ENCODE measurements at regions not wholly inside any gene's neighbourhood (a gene's known extent, or its start where the extent isn't known, plus 50 kb on each side); places are given as distances from the start of the nearest gene placed in this dataset.

DNA sequence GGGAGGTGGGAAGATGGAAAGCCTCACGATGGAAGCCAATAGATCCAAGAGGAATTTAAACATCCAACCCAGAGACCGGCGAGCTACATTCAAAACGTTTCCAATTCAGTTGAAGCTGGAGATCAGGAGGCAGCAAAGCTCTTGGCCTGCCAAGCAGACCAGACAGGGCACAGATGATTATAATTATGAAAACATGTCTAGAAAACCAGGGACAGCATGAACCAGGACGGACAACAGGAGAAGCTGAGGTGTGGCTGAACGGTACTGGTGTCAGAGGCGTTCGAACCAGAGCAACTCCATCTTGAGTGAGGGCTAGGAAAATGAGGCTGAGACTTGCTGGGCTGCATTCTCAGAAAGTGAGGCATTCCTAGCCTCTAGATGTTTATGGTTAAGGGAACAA, 102.2 kb upstream of the CCDC150 start:
- no peak for TF ChIP-seq EZH2 (IDR thresholded peaks at IDR 0.05; ENCODE audit: low read length, missing control alignments)
- TF ChIP-seq, protein P1, sequence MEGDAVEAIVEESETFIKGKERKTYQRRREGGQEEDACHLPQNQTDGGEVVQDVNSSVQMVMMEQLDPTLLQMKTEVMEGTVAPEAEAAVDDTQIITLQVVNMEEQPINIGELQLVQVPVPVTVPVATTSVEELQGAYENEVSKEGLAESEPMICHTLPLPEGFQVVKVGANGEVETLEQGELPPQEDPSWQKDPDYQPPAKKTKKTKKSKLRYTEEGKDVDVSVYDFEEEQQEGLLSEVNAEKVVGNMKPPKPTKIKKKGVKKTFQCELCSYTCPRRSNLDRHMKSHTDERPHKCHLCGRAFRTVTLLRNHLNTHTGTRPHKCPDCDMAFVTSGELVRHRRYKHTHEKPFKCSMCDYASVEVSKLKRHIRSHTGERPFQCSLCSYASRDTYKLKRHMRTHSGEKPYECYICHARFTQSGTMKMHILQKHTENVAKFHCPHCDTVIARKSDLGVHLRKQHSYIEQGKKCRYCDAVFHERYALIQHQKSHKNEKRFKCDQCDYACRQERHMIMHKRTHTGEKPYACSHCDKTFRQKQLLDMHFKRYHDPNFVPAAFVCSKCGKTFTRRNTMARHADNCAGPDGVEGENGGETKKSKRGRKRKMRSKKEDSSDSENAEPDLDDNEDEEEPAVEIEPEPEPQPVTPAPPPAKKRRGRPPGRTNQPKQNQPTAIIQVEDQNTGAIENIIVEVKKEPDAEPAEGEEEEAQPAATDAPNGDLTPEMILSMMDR (conservative IDR thresholded peaks at IDR 0.05 in 1 of 2, IDR thresholded peaks at IDR 0.05 in 1 of 2; ENCODE audit: low read depth in 1 of 2, low read length in 2 of 2) = no peak
- Histone ChIP-seq H3K9me3 (ENCODE audit: control insufficient read depth, insufficient read depth, low read depth, low read length) (no peaks in the 10 kb centered on the region), H3K9ac (ENCODE audit: insufficient read depth, low read length) (no peak overlapping the region), H3K79me2 (ENCODE audit: control insufficient read depth, insufficient read depth, low read length) (no peaks in the 10 kb centered on the region), H3K27ac (ENCODE audit: insufficient read depth, low read length) (no peak overlapping the region), H2AFZ (ENCODE audit: low read length) (no peak overlapping the region), H3K4me3 (replicated peaks in 1 of 4; ENCODE audit: control extremely low read depth in 1 of 4, insufficient read depth in 1 of 4, low read depth in 3 of 4, low read length in 4 of 4) (no peak overlapping the region), H3K4me1 (ENCODE audit: control insufficient read depth, extremely low read depth, insufficient read depth, low read length) (no peaks in the 10 kb centered on the region), H4K20me1 (ENCODE audit: control insufficient read depth, extremely low read depth, insufficient read depth, low read length) (no peaks in the 10 kb centered on the region), H3K36me3 (ENCODE audit: control insufficient read depth, insufficient read depth, low read length) (no peaks in the 10 kb centered on the region), H3K27me3 (ENCODE audit: control insufficient read depth, insufficient read depth, low read length) (no peaks in the 10 kb centered on the region), H3K4me2 (ENCODE audit: extremely low read depth, insufficient read depth, low read length) (no peak overlapping the region)
- no peak for DNase-seq (ENCODE audit: low read depth in 2 of 2)

DNA sequence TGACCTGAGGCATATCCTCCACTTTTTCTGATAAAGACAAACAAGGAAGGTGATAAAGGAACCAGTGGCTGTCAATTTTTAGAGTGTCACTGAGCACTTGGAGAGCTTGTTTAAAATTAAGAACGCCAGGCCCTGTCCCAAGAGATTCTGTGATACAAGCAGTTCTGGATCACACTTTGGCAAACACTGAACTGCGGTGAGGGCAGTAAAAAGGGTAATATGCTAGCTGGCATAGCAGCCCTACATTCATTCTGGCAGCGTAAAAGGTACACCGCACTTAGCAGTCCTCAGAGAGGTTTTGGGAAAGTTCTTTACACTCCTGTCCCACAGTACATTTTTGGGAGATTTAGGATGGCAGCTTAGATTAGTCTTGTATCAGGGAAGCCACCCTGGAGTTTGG, 101.3 kb upstream of the CCDC150 start:
- TF ChIP-seq, protein P1 (conservative IDR thresholded peaks at IDR 0.05 in 1 of 2, IDR thresholded peaks at IDR 0.05 in 1 of 2; ENCODE audit: low read depth in 1 of 2, low read length in 2 of 2) = no peak
- TF ChIP-seq EZH2 (IDR thresholded peaks at IDR 0.05; ENCODE audit: low read length, missing control alignments) = no peak
- H3K9me3 ChIP-seq (ENCODE audit: control insufficient read depth, insufficient read depth, low read depth, low read length) = no peaks in the 10 kb centered on the region
- no peaks in the 10 kb centered on the region for H3K79me2 ChIP-seq (ENCODE audit: control insufficient read depth, insufficient read depth, low read length)
- H3K27me3 ChIP-seq (ENCODE audit: control insufficient read depth, insufficient read depth, low read length) = no peaks in the 10 kb centered on the region
- H3K27ac ChIP-seq (ENCODE audit: insufficient read depth, low read length) = no peak overlapping the region
- H4K20me1 ChIP-seq (ENCODE audit: control insufficient read depth, extremely low read depth, insufficient read depth, low read length) = no peaks in the 10 kb centered on the region
- H3K36me3 ChIP-seq (ENCODE audit: control insufficient read depth, insufficient read depth, low read length) = no peaks in the 10 kb centered on the region
- H3K4me1 ChIP-seq (ENCODE audit: control insufficient read depth, extremely low read depth, insufficient read depth, low read length) = no peaks in the 10 kb centered on the region
- no peak overlapping the region for H2AFZ ChIP-seq (ENCODE audit: low read length)
- H3K9ac ChIP-seq (ENCODE audit: insufficient read depth, low read length) = no peak overlapping the region
- no peak overlapping the region for H3K4me3 ChIP-seq (replicated peaks in 1 of 4; ENCODE audit: control extremely low read depth in 1 of 4, insufficient read depth in 1 of 4, low read depth in 3 of 4, low read length in 4 of 4)
- DNase-seq (ENCODE audit: low read depth in 2 of 2) = no peak
- H3K4me2 ChIP-seq (ENCODE audit: extremely low read depth, insufficient read depth, low read length) = no peak overlapping the region

DNA sequence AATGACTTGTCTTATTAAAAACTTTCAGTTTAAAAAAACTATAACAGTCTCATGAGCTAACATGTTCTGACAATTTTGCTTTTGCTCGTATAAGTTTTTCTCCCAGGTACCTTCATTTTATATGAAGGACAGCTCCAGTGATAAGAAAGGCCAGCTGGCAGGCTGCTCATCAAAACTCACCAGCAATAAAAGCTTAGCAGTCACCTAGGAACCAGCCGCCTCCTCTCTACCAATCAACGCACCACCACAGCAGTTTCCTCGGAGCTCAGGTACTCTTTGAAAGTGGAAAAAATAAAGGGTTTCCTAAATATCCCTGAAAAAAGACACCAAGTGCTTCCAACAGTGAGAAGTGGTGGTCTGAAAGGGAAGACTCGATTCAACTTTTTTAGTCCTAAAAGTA, 100.9 kb upstream of the CCDC150 start:
- no peaks in the 10 kb centered on the region for H3K9me3 ChIP-seq (ENCODE audit: control insufficient read depth, insufficient read depth, low read depth, low read length)
- no peaks in the 10 kb centered on the region for H4K20me1 ChIP-seq (ENCODE audit: control insufficient read depth, extremely low read depth, insufficient read depth, low read length)
- H3K27ac ChIP-seq (ENCODE audit: insufficient read depth, low read length) = no peak overlapping the region
- H3K4me3 ChIP-seq (replicated peaks in 1 of 4; ENCODE audit: control extremely low read depth in 1 of 4, insufficient read depth in 1 of 4, low read depth in 3 of 4, low read length in 4 of 4) = no peak overlapping the region
- DNase-seq (ENCODE audit: low read depth in 2 of 2) = no peak
- no peaks in the 10 kb centered on the region for H3K4me1 ChIP-seq (ENCODE audit: control insufficient read depth, extremely low read depth, insufficient read depth, low read length)
- TF ChIP-seq, protein P1 (conservative IDR thresholded peaks at IDR 0.05 in 1 of 2, IDR thresholded peaks at IDR 0.05 in 1 of 2; ENCODE audit: low read depth in 1 of 2, low read length in 2 of 2) = no peak
- TF ChIP-seq EZH2 (IDR thresholded peaks at IDR 0.05; ENCODE audit: low read length, missing control alignments) = no peak
- no peaks in the 10 kb centered on the region for H3K27me3 ChIP-seq (ENCODE audit: control insufficient read depth, insufficient read depth, low read length)
- H3K4me2 ChIP-seq (ENCODE audit: extremely low read depth, insufficient read depth, low read length) = no peak overlapping the region
- no peak overlapping the region for H3K9ac ChIP-seq (ENCODE audit: insufficient read depth, low read length)
- H3K36me3 ChIP-seq (ENCODE audit: control insufficient read depth, insufficient read depth, low read length) = no peaks in the 10 kb centered on the region
- no peak overlapping the region for H2AFZ ChIP-seq (ENCODE audit: low read length)
- no peaks in the 10 kb centered on the region for H3K79me2 ChIP-seq (ENCODE audit: control insufficient read depth, insufficient read depth, low read length)
